ENCODE measurements at regions not wholly inside any gene's neighbourhood (a gene's known extent, or its start where the extent isn't known, plus 50 kb on each side); places are given as distances from the start of the nearest gene placed in this dataset.
"Not testable (repeated sequence)": the region's sequence is repeated elsewhere in the genome, so short reads cannot be mapped to it uniquely, and the experiment has no call there.

GRCh38 chr3:157856078-157856939 lies 249.9 kb downstream of the SHOX2 start:
- DNase-seq, result no peak

GRCh38 chr3:157845839-157846238 lies 260.4 kb downstream of the SHOX2 start:
- DNase-seq, result not testable (repeated sequence)

DNA sequence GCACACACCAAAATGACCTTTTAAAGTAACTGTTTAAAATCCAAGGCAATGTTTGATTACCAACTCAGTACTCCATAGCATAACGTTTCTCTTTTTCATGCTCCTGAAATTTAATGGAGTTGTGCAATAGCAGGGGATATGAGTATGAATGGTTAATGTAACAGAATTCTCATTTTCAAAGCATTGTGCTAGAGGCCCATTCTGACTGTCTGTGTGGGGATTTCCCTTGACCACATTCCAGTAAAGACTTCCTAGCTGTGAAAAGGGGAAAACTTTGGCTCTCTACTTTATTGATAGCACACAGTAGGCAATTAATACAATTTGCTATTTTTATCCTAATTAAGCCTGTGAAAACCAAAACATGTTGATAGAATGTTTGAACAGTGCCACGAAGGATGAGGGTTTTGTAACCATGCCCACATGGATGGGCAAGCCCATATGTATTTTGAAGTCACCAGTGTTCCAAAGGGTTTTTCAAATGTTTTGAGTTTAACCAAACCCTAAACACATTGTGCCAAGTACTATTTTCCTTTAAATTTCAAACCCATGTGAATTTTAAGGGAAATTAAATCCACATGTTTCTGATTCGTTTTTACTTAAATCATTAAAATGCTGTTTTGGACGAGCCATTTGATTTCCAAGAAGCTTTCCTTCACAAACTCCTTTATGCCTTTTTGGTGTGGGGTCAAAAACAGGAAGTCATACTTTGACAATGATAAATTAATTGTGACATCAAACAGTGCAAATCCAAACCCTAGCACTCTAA lies 261.2 kb downstream of the SHOX2 start:
- DNase-seq, result no peak

- no peak for DNase-seq
Observed at GRCh38 chr3:157844216-157844615, 262.0 kb downstream of the SHOX2 start.

- no peak for DNase-seq
Observed at GRCh38 chr3:157841029-157841428, 265.2 kb downstream of the SHOX2 start.

GRCh38 chr3:157840564-157840963 lies 265.7 kb downstream of the SHOX2 start:
- DNase-seq, result no peak

DNA sequence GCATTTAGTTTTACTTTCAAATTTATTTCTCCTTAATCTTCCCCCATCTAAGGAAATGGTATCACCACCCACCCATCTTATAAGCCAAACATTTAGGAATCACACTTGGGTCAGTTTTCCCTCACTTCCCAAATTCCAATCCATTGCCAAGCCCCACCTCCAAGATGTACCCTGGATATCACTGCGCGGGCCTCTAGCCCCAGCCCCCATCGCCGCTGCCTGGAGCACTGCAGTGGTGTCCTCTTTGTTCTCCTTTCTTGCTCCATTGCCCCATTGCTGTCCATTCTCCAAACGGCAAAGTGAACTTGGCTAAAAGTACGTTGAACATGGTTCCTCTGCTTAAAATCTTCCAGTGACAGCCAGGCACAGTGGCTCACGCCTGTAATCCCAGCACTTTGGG lies 267.8 kb downstream of the SHOX2 start:
- DNase-seq, result no peak

DNA sequence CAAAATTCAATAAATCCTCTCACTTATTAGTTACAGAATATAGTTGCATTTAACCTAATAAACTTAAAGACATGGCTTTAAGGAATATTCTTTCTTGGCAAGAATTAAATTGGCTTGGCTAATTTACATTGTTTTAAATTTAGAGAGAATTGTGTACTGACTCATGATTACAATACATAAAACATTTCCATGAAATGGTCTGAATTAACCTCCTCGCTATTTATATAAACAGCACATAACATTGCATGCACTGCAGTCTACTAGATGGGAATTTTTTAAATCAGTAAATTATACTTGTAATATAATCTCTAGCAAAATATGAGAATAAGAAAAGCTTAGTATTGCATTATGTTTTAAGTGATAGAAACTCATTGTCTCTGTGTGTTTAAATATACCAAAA lies 268.9 kb downstream of the SHOX2 start:
- no peak for DNase-seq

- DNase-seq, result no peak
Observed at GRCh38 chr3:157836022-157836421, 270.2 kb downstream of the SHOX2 start.

- no peak for DNase-seq
Observed at GRCh38 chr3:157832588-157832987, 273.6 kb downstream of the SHOX2 start.

- DNase-seq, result no peak
Observed at GRCh38 chr3:157830556-157831236, 275.5 kb downstream of the SHOX2 start.

DNA sequence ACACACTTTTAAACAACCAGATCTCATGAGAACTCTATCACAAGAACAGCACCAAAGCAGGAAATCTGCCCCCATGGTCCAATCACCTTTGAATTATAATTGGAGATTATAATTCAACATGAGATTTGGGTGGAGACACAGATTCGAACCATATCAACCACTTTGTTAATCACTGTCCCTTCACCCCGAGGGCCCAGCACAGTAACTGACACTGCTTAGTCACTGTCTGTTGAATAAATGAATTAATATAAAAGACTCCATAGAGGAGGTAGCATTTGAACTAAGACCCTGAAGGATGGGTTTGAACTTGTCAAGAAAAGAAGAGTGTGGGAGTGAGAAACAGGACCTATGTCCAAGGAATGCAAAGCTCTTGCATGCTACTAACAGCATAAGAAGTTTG lies 276.4 kb downstream of the SHOX2 start:
- no peak for DNase-seq

- no peak for DNase-seq
Observed at GRCh38 chr3:157824281-157824680, 281.9 kb downstream of the SHOX2 start.

GRCh38 chr3:157823050-157823449 lies 283.2 kb downstream of the SHOX2 start:
- no peak for DNase-seq

GRCh38 chr3:157820157-157820517 lies 286.1 kb downstream of the SHOX2 start:
- DNase-seq, result no peak

GRCh38 chr3:157819270-157820156 lies 286.7 kb downstream of the SHOX2 start:
- no peak for DNase-seq

DNA sequence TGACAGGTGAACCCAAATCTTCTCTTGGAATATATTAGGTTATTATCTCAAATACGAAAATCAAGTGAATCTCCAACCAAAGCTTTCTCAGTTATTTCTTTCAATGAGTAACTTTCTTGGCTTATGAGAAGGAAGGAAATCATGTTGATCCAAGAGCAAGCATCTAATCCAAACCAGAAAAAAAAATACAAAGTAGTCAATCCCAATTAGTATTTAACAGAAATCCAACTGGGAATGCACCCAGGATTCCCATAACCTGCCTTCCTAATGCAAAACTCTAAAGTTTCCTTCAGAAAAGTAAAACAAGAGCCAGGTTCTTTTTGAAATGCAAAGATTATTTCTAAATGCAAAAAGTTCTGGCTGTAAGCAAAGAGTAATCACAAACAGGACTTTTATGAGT lies 289.3 kb downstream of the SHOX2 start:
- no peak for DNase-seq

DNA sequence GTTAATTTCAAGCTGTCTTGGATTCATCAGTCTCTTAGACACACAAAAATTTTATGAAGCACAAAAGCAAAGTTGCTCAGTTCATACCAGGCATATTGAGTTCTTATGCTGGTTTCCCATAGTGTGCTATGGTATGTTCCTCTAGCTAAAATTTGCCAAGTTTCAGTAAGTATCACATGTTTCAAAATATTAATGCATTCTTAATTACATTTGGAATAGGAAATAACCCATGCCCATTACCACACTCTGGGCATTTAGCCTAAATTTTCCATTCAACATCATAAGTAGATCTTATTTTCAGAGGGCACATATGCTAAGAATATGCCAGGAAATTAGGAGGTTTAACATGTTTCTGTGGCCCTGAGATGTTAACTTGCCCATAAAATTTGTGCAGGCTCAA lies 289.9 kb downstream of the SHOX2 start:
- DNase-seq, result no peak

- no peak for DNase-seq
Observed at GRCh38 chr3:157815739-157816138, 290.5 kb downstream of the SHOX2 start.

DNA sequence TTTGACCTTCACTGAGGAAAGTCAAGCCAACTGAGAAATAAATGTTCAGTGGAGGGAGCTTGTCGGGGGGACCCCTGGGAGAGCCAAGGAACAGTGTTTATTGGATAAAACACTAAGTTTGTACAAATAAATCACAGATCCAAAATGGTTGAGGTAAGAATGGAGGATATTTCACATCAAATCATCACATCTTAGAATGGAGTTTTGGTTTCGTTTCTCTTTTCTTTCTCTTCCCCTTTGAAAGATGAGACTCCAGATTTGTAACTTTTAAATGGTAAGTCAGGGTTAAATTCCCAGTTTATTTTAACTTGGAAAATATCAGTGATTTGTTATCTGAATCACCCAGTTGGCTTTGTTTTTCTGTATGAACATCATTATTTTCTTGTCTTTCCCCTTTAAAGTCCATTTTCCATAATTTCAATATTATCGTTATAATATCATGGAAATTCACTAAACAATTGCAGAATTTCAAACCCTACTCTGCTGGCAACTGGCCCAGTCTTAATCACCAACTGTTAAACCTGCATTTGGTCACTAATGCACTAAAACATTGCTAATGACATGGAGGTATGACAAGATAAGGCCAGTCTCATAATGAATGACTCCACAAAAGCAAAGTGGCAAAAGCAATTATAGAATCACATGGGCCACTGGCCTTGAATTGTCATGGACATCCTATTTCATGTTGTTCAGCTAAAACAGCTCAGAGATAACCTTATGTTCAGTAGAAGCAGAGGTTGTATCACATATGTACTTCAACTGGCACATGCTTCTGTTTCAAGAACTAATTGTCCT lies 295.1 kb downstream of the SHOX2 start:
- peak; percentile 32 for DNase-seq

DNA sequence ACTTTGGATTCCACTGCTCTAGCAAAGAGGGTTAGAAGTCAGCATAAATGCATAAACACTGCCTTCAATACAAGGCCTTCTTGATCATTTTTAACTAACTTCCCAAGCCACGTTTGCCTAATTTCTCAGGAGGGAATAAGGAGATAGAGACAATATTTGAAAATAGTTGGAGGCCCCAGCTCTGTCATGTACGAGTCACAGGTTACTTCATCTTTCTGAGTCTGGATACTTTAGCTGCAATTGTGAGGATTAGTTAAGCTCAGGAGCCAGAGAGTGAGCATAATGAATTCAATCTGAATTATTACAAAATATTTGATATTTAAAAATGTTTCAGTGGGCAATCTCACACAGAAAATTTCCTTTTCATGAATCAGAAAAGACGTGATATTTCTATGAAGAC lies 298.9 kb downstream of the SHOX2 start:
- no peak for DNase-seq

DNA sequence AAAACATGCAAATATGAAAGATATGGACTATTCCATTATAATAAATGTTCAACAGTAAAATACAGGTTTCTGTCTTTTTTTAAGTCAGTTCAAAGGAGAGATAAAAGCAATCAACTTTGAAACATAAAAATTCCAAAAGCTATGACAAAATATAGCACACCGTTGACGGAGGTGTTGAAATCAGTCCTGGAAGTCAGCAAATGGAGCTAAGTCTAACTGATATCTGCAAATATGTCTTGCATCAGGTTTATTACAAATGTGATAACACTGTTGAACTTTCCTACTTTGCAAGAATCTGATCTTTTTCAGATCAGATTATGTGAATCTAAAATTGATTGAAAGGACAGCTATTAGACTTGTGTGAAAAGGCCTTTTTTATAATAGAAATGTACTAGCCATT lies 300.7 kb downstream of the SHOX2 start:
- no peak for DNase-seq
